GM20000 (cell line): ENCODE measurements at regions not wholly inside any gene's neighbourhood (a gene's known extent, or its start where the extent isn't known, plus 50 kb on each side); places are given as distances from the start of the nearest gene placed in this dataset.

ENCODE experiments used
- DNase-seq: peaks from one replicate; pipeline ENCODE4 v3.0.0; 2012; ENCODE audit warnings: low spot score
- TF ChIP-seq, protein P1 (sequence below): IDR thresholded peaks from 2 replicates; pipeline ENCODE4 v1.5.1; 2012; ENCODE audit warnings: mild to moderate bottlenecking, control low read depth; ENCODE audit errors: extremely low read depth, missing control alignments

- TF ChIP-seq, protein P1, sequence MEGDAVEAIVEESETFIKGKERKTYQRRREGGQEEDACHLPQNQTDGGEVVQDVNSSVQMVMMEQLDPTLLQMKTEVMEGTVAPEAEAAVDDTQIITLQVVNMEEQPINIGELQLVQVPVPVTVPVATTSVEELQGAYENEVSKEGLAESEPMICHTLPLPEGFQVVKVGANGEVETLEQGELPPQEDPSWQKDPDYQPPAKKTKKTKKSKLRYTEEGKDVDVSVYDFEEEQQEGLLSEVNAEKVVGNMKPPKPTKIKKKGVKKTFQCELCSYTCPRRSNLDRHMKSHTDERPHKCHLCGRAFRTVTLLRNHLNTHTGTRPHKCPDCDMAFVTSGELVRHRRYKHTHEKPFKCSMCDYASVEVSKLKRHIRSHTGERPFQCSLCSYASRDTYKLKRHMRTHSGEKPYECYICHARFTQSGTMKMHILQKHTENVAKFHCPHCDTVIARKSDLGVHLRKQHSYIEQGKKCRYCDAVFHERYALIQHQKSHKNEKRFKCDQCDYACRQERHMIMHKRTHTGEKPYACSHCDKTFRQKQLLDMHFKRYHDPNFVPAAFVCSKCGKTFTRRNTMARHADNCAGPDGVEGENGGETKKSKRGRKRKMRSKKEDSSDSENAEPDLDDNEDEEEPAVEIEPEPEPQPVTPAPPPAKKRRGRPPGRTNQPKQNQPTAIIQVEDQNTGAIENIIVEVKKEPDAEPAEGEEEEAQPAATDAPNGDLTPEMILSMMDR, result no peak
- DNase-seq, result no peak
Observed at GRCh38 chr1:25064465-25065240, 134.6 kb upstream of the RUNX3 start.

DNA sequence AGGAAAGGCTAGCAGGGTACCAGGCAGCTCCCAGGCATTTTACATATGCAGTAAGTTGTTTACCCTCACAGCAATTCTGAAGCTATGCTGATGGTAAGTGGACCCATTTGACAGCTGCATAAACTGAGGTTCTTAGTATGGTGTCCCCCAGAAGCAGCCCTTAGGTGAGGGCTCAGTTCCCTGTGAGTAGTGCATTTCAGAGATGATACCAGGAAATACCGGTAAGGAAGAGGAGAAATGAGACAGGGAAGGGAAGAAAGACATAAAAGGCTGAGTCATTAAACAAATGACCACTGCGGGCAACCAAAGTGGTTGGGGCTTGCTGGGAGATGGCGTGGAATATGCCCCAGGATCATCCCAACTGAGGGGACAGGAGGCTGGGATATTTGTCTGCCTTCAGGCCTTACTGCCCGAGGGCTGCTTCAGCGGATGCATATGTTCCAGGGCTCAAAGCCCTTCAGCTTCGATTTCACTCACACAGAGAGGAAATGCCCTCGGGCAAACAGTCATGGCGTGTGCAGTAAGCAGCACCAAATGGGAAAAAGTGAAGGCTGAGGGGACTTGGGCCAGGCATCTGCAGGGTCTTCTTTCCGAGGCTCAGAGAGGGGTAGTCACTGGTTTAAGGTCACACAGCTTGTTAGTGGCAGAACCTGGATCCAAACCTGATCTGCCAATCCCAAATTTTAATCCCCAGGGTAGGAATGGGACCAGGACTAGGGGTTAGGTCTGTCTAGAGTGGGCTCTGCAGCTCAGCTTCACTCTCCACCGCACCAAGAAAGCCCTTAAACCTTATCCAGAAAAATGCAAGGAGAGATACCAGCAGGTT lies 133.7 kb upstream of the RUNX3 start:
- TF ChIP-seq, protein P1, result no peak
- DNase-seq, result no peak

DNA sequence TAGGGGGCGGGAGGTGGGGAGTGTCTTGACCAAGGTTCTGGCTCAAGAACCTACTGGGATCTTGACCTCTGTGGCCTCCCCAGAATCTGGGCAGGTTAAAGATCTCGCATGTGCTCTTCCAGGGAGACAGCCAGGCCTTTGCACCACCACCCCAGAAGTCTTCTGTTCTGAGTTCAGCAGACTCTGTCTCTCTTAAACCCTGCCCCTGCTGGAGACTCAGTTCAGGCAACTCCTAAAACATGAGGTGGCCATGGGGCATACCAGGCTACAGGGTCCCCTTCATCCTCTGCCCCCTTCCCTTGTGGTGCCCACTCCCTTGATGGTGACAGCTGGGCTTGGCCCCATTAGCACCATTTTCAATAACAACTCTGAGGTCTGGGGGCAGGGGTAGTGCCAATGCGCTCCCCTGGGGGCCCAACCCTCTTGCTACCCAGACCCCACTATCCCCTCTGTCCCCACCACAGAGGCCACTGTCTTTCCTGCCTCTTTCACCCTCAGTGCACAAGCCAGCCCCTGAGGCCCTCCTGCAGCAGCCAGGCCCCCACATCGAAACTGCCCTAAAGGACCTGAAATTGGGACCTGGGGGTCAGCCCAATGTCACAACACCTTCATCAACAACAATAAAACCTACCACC lies 132.7 kb upstream of the RUNX3 start:
- no peak for DNase-seq
- TF ChIP-seq, protein P1, result no peak

- TF ChIP-seq, protein P1, result no peak
- DNase-seq, result no peak
Observed at GRCh38 chr1:25061261-25061995, 131.4 kb upstream of the RUNX3 start.

DNA sequence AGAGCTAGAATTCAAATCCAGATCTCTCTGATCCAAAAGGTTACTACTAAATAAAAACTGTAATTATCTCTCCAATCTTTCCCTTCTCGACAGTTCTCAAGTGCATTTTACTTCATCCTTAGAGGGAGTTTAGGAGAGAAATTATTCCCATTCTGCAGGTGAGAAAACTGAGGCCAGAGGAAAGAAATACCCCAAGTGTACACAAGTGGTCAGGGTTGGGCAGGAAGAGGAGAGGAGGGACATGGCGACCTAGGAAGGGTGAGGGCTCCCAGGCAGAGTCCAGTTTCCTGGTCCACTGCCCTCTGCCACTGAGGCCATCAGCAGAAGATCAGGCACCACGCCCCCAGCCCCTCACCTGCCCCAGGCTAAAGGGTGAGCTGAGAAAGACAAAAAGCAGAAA lies 127.1 kb upstream of the RUNX3 start:
- TF ChIP-seq, protein P1, result no peak
- DNase-seq, result no peak

DNA sequence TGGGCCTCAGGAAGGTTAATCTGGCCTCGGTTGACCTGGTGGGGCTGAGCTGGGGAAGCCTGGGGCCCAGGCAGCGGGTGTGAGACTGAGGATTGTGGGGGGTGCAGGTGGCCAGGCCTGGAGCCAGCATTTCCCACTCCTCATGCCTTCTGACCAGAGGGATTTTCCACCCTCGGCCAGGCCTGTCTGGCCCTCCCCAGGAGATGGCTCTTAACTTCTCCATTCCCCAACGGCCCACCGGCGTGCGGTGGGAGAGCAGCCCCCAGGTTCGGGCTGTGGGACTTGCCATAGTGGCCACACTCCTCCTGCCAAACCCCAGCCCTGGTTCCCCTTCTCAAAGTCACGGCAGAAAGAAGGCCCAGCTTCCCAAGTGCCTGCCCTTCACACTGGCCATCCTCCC lies 126.5 kb upstream of the RUNX3 start:
- no peak for DNase-seq
- TF ChIP-seq, protein P1, result no peak
